ENCODE measurements at regions not wholly inside any gene's neighbourhood (a gene's known extent, or its start where the extent isn't known, plus 50 kb on each side); places are given as distances from the start of the nearest gene placed in this dataset.

DNA sequence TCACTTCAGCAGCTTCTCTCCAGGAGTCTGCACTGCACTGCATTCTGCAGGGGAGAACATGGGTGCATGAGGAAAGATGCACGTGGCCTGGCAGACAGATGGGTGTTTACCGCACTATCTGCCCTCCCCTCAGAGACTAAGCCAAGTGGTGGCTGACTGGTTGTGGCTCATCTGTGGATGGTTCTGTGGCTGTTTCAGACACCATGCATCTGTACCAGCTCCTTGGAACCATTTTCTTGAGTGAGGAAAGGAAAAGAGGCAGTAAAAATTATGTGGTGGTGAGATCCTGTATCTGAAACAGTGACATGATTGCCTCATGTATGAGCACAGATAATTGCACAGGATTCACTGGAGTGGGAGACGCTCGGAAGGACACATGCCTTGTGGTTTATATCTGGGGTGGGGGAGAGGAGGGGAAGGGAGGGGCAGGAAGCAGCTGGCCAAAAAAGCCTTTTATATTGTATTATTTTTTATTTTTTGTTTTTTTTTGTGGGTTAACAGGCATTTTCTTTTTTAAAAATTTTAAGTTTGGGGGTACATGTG lies 161.7 kb downstream of the ERMARD start:
- Mint-ChIP-seq H3K4me1 (ENCODE audit: low read depth) (peaks cover 4% of the 10 kb centered on the region), H3K4me3 (ENCODE audit: low read depth) (no peak overlapping the region), H3K27ac (no peak overlapping the region), H3K27me3 (peaks cover 3% of the 10 kb centered on the region), H3K36me3 (ENCODE audit: insufficient read depth) (no peaks in the 10 kb centered on the region), H3K9me3 (ENCODE audit: low read depth) (peaks cover 2% of the 10 kb centered on the region)
- DNase-seq (ENCODE audit: low spot score, unreplicated experiment) = no peak
- TF ChIP-seq, protein P1, sequence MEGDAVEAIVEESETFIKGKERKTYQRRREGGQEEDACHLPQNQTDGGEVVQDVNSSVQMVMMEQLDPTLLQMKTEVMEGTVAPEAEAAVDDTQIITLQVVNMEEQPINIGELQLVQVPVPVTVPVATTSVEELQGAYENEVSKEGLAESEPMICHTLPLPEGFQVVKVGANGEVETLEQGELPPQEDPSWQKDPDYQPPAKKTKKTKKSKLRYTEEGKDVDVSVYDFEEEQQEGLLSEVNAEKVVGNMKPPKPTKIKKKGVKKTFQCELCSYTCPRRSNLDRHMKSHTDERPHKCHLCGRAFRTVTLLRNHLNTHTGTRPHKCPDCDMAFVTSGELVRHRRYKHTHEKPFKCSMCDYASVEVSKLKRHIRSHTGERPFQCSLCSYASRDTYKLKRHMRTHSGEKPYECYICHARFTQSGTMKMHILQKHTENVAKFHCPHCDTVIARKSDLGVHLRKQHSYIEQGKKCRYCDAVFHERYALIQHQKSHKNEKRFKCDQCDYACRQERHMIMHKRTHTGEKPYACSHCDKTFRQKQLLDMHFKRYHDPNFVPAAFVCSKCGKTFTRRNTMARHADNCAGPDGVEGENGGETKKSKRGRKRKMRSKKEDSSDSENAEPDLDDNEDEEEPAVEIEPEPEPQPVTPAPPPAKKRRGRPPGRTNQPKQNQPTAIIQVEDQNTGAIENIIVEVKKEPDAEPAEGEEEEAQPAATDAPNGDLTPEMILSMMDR (IDR thresholded peaks at IDR 0.05; ENCODE audit: unreplicated experiment) = no peak

DNA sequence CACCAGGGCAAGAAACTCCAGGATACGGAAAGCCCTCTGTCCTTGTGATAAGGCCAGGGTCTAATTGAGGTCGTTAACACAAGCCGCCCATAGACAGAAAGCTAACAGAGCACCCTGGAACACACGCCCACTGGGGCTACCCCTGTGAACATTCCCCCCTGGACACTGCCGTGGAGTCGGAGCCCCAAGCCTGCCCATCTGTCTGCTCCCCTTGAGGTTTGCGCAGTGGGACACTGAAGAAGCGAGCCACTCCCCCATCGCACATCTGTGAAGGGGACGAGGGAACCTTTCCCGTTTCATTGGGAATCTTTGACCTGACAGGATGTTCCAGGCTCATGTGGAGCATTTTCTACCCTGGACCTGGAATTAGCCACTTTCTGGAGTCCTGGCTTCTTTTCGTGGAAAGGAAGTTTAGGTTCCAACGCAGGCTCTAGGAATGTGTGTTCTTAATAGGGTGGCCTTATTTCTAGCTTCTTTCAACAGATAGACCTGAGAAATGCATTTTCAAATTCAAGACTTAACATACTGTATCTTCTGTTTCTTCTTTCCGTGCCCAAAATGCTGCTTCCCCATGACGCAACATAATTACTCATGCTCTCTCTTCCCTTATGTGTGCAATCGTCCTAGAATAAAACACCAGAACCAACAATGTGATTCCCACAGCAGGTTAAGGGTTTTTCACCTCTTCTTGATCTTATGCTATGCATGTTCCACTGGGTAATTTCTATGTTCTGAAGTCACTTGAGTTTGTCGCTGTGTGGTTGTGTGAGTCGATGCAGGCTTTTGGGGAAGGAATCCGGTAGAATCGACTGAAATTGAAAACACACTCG lies 161.1 kb downstream of the ERMARD start:
- Mint-ChIP-seq H3K27ac (no peak overlapping the region), H3K27me3 (peaks cover 7% of the 10 kb centered on the region), H3K9me3 (ENCODE audit: low read depth) (peaks cover 2% of the 10 kb centered on the region), H3K4me1 (ENCODE audit: low read depth) (peaks cover 4% of the 10 kb centered on the region), H3K36me3 (ENCODE audit: insufficient read depth) (no peaks in the 10 kb centered on the region), H3K4me3 (ENCODE audit: low read depth) (no peak overlapping the region)
- TF ChIP-seq, protein P1 (IDR thresholded peaks at IDR 0.05; ENCODE audit: unreplicated experiment) = no peak
- DNase-seq (ENCODE audit: low spot score, unreplicated experiment) = no peak

DNA sequence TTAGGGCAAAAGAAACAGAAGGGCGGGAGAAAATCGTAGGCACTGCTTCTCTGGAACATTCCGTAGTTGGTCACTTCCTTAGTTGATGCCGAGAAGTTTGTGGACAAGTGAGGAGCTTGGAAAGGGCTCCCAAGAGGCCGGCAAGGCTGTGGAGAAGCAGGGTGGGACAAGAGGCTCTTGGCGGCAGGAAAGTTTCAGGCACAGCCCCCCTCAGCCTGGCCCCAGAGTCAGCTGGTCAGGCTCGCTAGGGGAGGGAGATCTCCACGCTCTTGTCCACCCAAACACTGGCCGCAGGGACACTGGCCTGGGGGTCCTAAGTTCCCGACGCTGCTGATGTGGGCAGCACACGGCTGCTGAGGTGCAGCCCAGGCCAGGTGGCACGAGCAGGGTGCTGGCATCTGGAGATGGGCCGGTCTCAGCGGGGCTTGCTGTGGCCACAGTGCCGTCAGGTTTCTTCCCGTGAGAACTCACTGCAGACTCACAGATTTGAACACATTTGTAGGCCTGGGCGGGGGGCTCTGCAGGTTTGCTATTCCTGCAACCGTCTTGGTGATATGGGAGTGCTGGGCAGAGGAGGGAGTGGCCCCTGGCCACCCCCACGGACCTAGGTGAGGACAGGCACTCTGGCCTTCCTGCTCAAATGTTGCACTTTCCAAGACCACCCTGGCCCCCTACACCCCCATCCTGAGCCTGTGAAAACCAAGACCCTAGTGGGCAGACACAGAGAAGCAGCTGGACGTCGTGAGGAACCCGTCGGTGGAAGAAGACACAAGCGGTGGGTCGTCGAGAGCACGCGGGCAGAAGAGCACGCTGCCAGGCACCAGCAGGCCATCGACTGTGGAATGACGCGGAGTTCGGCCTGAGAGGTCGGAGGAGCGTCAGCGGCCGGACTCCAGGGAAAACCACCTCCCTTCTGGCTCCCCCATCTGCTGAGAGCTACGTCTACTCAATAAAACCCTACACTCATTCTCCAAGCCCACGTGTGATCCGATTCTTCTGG lies 160.1 kb downstream of the ERMARD start:
- no peaks in the 10 kb centered on the region for H3K36me3 Mint-ChIP-seq (ENCODE audit: insufficient read depth)
- no peak overlapping the region for H3K4me3 Mint-ChIP-seq (ENCODE audit: low read depth)
- H3K9me3 Mint-ChIP-seq (ENCODE audit: low read depth) = peaks cover 2% of the 10 kb centered on the region
- H3K27me3 Mint-ChIP-seq = peaks cover 11% of the 10 kb centered on the region
- H3K4me1 Mint-ChIP-seq (ENCODE audit: low read depth) = peaks cover 4% of the 10 kb centered on the region
- TF ChIP-seq, protein P1 (IDR thresholded peaks at IDR 0.05; ENCODE audit: unreplicated experiment) = no peak
- H3K27ac Mint-ChIP-seq = no peak overlapping the region
- DNase-seq (ENCODE audit: low spot score, unreplicated experiment) = no peak

DNA sequence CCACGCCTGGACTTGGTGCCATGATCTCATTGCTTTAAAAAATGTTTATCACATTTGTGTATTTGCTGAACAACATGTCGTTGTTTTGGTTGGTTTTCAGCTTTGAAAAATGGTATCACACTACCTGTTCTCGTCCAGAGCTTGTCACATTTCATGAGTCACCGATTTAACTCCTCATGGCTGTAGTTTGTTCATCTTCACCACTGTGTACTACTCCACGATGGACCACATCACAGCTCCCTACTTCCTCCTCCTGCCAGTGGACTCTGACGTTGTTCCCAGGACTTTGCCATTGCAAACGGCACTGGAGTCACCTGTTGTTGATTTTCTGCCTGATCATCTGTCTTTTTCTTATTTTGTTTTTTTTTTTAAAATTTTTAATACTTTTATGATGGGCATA lies 157.7 kb downstream of the ERMARD start:
- Mint-ChIP-seq H3K36me3 (ENCODE audit: insufficient read depth) (no peaks in the 10 kb centered on the region), H3K4me1 (ENCODE audit: low read depth) (no peaks in the 10 kb centered on the region), H3K9me3 (ENCODE audit: low read depth) (no peaks in the 10 kb centered on the region), H3K27ac (no peak overlapping the region), H3K27me3 (peaks cover 16% of the 10 kb centered on the region), H3K4me3 (ENCODE audit: low read depth) (no peak overlapping the region)
- TF ChIP-seq, protein P1 (IDR thresholded peaks at IDR 0.05; ENCODE audit: unreplicated experiment) = no peak
- no peak for DNase-seq (ENCODE audit: low spot score, unreplicated experiment)

DNA sequence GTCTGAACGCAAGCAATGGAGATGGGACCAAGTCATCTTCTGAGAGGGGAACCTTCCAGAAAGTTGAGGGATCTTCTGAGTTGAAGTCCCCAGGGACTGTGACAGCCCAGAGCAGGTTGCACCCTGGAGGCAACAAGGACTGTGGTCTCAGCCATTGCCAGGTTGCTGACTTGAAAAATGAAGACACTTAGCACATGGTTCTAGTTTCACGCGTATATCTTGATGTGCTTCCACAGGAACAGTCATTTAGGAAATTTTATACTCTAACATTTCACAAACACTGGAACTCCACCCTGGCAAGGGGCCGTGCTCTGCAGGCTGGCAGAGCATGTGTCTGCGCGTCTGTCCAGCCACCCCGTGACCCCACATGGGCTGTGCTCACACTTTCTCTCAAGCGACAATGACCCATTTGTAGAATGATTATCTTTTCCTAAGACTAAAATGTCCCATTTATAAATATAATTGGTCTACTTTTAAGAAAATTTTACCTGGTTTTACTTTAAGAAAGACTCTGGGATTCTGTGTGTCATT lies 157.0 kb downstream of the ERMARD start:
- no peak overlapping the region for H3K27ac Mint-ChIP-seq
- no peaks in the 10 kb centered on the region for H3K36me3 Mint-ChIP-seq (ENCODE audit: insufficient read depth)
- TF ChIP-seq, protein P1 (IDR thresholded peaks at IDR 0.05; ENCODE audit: unreplicated experiment) = no peak
- no peaks in the 10 kb centered on the region for H3K9me3 Mint-ChIP-seq (ENCODE audit: low read depth)
- peaks cover 16% of the 10 kb centered on the region for H3K27me3 Mint-ChIP-seq
- no peaks in the 10 kb centered on the region for H3K4me1 Mint-ChIP-seq (ENCODE audit: low read depth)
- no peak for DNase-seq (ENCODE audit: low spot score, unreplicated experiment)
- H3K4me3 Mint-ChIP-seq (ENCODE audit: low read depth) = no peak overlapping the region
